ENCODE measurements at regions not wholly inside any gene's neighbourhood (a gene's known extent, or its start where the extent isn't known, plus 50 kb on each side); places are given as distances from the start of the nearest gene placed in this dataset.
"Not testable (repeated sequence)": the region's sequence is repeated elsewhere in the genome, so short reads cannot be mapped to it uniquely, and the experiment has no call there.

DNA sequence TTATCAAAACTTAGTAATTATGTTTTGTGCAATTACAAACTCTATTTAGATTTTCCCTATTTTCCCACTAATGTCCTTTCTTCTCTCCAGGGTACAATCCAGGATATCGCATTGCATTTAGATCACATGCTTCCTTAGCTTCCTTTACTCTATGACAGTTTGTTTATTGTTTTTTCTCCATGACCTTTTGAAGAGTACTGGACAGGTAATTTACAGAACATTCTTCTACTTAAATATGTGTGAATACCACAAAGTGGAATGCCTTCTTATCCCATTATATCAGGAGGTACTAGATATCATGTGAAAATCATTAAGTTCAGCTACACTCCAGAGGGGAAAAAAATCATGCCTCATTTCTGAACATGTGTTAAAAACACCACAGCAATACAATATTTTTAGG, 776.6 kb upstream of the CDH9 start:
- no peak for DNase-seq

DNA sequence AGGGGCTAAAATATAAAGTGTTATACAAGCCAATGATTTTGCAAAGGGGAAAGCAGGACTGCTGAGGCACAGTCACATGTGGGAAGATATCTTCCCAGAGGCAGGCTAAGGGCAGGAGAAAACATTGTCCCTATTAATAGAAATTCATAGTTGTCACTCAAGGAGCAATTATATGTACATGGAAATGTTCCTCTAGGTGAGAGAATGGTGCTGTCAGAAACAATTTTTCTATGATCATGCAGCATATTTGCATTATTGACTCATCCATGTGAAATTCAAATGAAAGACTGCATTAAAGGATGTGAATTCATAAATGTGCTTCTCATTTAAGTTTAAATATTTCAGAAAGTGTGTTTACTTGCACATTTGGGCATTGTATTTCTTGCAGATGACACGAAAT, 775.9 kb upstream of the CDH9 start:
- DNase-seq: no peak

DNA sequence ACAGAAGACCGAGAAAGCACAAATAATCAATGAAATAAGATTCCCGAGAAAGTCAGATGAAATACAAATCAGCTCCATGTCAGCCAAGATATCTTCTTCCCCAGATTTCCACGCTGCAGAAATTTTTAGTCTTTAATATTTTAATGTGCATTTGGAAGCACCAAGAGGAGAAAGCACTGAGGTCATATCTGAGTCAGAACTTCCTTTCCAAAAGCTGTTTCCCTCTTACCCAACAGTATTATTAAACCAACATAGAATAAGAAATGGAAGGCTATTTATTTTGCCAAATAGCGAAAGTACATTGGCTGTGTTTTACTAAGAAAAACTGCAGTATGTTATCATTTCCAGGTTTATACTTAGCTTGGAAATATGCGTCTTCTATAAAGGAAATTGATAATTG, 772.1 kb upstream of the CDH9 start:
- peak; percentile 36 for DNase-seq

DNA sequence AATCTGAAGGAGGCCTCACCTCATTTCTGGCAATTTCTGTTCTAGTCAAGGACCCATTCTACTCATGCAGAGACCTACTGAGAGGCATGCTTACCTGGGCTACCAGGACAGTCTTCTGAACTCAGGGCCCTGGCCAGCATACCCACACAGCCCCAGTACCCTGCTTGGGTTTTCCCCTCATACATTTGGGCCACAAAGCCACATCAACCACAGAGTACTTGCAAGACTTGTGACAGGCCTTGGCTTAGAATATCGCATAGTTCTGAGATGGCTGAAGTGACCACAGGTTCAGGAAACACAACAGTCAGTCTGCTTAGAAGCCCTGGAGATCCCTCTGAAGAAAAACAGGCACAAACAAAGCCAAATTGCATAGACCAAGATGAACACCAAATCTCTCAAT, 758.8 kb upstream of the CDH9 start:
- no peak for DNase-seq

DNA sequence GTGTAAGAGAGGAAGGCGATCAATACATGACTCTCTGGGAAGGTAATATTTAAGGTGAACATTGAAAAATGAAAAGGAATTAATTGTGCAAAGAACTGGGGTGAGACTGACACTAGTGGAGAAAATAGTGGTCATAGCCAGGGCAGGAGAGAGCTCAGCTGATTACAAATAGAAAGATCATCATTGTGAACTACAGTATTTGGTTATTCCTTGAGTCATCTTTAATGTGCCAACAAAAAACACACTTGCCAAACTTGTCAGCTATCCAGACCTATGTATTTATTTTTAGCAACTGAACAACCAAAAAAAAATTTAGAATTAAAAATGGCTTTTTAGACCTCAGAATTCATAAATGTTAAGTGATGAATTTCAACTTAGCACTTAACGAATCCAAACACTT, 749.8 kb upstream of the CDH9 start:
- DNase-seq: no peak

DNA sequence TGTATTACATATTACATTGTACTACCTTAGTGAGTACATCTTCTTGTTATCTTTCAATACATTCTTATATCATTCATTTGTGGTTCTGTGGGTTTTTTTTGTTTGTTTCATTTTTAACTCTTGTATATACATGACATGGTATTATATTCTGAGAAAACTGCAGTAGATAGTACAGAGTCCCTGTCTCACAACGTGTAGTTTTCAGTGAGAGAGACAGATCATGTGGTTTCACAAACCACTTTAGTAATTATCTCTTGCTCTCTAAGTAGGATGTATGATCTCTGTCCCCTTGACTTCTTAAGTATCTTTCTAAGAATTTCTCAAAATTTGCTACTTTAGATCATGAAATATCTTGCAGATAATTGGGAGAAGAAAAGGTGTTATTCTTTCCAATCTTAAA, 745.9 kb upstream of the CDH9 start:
- DNase-seq: no peak

DNA sequence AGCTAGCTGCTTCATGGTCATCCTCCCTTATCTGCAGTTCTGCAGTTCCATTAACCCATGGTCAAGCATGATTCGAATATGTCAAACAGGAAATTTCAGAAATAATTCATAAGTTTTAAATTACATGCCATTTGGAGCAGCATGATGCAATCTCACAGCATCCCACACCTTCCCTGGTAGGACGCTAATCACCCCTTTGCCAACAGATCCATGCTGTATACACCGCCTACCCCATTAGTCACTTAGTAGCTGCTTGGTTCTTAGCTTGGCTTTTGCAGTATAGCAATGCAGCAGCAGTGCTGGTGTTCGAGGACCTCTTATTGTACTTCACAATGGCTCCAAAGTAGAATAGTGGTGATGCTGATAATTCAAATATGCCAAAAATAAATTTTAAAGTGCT, 739.7 kb upstream of the CDH9 start:
- DNase-seq: no peak

DNA sequence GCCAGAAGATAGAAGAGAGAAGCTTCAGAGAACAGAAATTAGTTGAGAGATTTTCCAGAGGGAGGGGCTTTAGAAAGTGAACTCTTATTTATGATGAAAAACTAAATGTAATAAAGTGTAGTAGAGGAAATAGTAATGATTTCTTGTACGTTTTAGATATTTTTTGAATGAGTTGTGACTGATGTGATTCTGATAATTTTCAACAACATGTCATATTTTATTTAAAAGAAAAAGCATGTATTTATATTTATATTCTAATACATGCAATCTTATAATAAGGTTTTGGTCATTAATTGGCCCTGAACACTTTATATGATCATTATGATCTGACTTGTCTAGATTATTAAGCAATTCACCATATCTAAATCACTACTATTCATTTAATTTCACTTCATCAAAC, 735.2 kb upstream of the CDH9 start:
- no peak for DNase-seq

DNA sequence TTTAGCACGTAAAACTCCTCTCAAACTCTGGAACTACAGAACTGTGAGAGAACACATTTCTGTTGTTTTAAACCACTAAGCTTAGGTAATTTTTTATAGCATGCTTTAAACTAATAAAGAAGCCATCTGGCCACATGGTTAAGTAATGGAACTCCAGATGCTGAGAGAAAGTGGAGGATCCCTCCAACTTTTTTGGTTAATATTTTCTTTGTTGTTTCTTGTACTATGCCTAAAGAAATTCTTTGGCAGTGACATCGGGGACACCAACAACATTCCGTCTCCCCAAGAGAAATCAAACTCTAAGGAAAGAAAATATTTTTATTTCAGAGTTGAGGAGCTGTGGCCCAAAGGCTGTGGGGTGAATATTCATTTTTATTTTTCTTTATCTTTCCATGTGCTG, 734.8 kb upstream of the CDH9 start:
- no peak for DNase-seq

DNA sequence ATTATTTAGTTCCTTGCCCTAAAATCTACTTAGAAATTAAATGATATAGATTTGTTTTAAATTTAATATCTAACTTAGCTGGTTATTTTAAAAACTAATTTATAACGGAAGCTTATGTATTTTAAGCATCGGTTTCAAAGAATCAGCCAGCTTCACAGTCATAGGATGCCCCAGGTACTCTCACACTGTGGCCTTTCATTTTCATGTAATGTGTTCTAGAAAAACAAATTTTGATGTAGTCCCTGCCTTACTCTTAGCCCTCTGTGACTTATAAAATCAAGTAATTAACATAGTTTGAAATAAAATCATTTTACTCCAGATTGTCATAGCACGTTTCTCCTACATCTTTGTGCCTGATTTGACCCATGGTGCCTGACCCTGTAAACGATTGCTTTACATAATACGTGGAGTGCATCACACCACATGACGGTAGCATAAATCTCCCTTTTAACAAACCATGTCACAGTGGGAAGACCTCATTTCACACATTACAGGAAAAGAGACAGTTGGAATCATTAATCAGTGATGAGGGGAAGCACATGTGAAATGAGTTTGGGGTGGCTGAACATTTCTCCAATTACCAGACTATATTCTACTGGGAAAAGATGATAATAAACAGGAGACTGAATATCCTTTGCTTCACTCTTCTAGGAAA, 731.5 kb upstream of the CDH9 start:
- no peak for DNase-seq

DNA sequence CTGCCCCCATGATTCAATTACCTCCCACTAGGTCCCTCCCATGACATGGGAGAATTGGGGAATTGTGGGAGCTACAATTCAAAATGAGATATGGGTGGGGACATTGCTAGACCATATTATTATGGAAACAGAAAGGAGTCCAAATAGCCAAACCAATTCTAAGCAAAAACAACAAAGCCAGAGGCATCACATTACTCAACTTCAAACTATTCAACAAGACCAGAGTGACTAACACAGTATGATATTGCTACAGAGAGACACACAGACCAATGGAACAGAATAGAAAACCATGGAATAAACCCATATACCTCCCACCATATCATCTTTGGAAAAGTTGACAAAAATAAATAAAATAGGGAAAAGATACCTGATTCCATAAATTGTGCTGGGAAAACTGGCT, 710.5 kb upstream of the CDH9 start:
- DNase-seq: no peak

DNA sequence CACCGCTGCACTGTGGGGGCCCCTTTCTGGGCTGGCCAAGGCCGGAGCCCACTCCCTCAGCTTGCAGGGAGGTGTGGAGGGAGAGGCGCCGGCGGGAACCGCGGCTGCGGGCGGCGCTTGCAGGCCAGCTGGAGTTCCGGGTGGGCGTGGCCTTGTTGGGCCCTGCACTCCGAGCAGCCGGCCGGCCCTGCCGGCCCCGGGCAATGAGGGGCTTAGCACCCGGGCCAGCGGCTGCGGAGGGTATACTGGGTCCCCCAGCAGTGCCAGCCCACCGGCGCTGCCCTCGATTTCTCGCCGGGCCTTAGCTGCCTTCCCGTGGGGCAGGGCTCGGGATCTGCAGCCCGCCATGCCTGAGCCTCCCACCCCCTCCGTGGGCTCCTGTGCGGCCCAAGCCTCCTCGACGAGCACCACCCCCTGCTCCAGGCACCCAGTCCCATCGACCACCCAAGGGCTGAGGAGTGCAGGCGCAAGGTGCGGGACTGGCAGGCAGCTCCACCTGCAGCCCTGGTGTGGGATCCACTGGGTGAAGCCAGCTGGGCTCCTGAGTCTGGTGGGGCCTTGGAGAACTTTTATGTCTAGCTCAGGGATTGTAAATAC, 705.1 kb upstream of the CDH9 start:
- not testable (repeated sequence) for DNase-seq

DNA sequence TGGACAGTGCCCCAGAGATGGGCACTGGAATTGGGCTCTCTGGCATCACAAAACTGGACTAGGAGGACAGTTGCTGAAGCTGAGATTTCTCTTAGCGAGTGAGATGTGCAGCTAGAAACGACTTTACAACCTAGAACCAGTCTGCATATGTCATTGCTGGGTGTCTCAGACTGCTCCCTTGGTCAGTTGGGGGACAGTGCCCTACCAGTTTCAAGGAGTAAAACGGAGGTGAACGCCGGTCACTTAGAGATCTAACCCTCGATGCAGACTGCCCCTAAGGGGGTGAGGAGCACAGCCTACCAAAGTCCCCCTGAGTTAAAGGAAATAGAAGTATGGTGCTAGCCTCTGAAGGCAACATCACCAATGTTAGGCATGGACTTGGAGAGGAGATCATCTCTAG, 704.4 kb upstream of the CDH9 start:
- DNase-seq: no peak

DNA sequence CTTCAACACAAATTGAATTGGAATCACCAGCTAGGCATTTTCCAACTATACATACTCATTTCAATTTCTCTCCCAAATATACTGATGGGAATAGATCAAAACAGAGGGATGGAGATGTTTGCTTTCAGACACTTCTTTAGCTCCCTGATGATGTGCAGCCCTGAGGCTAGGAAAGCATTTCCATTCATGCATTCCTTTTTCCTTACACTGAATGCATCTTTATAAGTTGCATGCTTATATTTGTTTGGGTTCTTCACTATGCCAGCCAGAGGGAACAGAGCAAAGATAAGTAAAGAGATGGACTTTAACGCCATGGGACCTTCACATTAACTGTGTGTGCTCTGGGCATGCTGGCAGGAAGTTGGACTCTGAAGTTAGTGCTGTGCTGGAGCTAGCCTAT, 696.5 kb upstream of the CDH9 start:
- DNase-seq: no peak

DNA sequence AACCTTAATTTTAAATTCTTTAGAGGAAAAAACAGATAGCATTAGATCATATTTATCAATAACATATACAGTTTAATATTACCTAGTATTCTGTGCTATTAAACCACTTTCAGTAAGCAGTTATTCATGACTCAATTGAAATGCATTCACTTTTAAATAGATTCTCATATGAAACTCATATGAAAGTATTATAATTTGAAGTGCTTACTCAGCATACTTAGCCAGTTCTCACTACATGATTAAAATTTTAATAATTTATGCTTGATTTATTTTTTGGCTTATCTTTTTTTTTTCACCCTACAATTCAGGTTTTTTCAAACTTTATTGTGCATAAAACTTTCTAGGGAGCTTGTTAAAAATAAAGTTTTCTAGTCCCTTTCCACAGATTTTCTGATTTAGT, 694.9 kb upstream of the CDH9 start:
- DNase-seq: no peak

DNA sequence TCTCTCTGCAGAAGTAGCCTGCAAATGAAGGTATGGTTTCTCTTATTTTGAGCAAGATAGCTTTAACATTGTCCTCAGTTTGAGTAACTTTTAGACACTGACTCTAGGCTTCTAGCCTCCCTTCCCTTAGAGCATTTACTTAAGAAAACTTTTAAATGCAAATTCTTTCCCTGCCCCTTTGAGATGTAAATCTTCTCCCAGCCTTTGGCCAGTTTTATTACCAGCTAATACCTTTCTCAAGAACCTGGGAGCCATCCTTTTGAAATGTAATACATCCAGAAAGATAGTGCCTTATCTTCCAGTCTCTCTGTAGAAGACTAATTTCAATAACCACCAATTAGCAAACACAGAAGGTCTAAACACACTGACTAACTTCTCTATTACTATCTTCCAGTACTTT, 688.9 kb upstream of the CDH9 start:
- DNase-seq: no peak

DNA sequence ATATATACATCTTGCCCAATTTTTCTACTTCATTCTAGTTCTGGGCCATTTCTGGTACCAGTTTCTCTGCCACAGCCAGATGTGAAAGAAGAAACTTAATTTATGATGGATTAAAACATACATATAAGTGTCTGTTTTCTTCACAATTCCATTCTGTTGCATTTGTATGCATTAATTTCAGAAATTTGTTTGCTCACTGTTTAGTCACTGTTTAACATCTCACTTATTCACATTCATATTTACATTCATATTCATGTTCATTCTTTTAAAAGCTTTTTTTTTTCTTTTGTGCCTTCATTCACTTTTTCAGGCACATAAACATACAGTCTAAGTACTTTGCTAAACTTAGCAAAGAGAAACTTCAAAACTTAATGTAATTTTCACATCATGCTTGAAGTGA, 684.0 kb upstream of the CDH9 start:
- DNase-seq: no peak

DNA sequence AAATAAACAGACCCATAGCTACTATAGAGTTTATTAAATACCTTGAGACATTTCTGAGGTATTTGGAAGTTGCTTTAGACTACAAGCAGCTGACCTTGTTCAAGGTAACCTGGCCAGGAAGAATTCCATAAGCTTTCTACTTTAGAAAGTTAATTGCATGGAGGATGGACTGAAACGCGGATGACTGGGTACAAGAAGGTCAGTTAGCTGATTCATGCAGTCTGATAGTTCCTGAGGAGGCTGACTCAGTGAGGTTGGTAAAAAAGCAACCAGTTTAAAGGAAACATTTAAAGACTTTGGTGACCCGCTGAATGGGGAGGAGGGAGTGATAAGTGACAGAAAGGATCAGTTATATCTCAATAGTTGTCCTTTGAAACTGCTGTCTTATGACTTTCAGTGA, 670.1 kb upstream of the CDH9 start:
- no peak for DNase-seq

DNA sequence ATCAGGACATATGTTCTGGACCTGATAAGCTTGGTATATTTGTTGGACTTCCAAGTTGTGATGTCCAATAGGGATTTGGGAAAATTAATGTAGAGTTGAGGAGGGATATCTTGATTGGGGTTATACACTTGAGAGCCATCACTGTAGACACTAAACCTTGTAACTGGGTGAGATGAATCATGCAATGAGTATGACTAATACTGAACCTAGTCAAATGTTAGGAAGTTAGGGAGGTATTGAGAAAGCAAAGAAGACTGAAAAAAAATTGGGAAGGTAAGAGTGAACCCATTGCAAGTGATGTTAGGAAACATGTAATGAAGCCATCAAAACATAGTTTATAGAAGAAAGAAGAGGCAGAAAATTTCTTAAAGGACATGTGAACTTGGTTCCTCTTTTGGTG, 668.4 kb upstream of the CDH9 start:
- no peak for DNase-seq

DNA sequence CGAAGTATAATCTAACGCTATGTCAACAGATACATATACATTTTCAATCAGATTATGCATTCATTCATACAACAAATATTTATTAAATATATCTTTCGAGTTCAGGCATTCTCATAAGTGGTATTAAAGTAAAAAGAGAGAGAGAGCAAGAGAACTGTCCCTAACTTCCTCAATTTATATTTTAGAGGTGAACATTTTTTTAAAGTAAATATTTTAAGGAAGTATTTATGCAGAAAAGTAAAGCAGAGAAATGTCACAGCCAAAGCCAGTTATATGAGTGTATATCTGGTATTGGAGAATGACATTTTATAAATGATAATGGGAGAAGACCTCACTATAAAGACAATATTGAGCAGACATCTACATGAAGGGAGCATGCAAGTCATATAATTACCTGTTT, 667.3 kb upstream of the CDH9 start:
- no peak for DNase-seq

DNA sequence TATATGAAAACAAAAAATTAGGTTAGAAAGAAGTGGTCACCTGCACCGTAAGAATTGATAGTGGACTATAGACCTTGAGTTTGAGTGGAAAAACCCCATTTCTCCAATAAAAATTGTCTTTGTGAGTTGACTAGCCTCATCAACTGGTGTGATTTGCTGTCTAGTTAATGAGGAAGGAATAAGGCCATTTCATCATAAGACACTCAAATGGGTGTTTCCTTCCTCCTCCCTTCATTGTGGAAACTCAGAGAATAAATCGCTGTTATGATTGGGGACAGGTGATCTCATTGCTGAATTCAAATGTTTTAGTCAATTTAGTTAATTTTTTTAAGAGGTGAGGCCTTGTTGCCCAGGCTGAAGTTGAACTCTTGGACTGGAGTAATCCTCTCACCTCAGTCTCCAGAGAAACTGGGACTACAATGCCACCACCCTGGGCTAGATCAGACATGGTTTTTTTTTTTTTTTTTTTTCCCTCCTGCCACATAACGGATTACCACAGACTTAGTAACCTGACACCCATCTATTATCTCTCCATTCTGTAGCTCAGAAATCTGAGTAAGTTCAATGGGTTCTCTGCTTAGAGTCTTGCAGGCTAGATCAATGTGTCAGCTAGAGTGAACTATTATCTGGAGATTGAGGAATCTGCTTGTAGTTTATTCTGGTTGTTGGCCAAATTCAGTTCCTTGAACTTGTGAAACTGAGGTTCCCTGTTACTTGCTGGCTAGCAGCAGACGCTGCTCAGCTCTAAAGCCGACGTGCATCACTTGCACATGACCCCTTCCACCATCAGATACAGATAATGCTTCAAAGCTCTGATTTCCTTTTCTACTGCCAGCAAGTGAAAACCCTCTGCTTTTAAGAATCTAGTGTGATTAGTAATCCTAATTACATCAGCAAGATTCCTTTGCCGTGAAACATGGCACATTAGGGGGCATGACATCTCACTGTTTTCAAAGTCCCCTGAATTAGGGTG, 663.8 kb upstream of the CDH9 start:
- no peak for DNase-seq

DNA sequence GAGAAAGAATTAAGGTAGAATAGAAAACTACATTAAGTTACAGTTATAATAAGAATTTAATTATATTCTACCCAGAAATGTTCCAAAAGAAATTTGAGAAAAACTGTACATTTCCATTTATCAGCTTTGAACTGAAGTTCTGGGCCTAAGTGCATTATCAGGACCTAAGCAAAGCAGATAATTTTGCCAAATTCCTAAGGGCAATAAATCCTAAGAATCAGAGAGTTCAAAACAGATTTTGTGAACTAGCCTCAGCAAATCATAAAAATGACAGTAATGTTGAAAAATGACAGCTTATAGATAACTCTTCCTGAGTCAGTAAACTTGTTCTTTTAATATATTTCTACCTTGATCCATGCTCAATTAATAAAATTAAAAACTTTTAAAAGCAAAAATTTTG, 662.1 kb upstream of the CDH9 start:
- DNase-seq: no peak

DNA sequence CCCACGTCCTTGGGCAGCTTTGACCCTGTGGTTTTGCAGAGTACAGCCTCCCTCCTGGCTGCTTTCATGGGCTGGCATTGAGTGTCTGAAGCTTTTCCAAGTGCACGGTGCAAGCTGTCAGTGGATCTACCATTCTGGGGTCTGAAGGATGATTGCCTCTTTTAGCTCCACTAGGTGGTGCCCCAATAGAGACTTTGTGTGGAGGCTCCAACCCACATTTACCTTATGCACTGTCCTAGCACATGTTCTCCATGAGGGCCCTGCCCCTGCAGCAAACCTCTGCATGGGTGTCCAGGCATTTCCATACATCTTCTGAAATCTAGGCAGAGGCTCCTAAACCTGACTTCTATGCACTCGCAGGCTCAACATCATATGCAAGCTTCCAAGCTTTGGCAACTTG, 644.2 kb upstream of the CDH9 start:
- no peak for DNase-seq
